K562 (cell line): ENCODE measurements at regions not wholly inside any gene's neighbourhood (a gene's known extent, or its start where the extent isn't known, plus 50 kb on each side); places are given as distances from the start of the nearest gene placed in this dataset.

Experiments used
- ATAC-seq: fragments of 200-7000 bp; cut with Tn5 transposase; 3 replicates; pipeline ENCODE4 v1.9.1; 2020; ENCODE audit warnings: moderate library complexity
- BruUV-seq: library from RNA; stranded (reverse); fragments of 400-500 nt; replicated peaks from 2 replicates; lab custom pipeline; 2021; lab: Mats Ljungman, UMichigan
- CTCF ChIA-PET: fragments of 300-600 bp; formaldehyde crosslinking; extraction: SDS; loops from one replicate; lab custom pipeline; 2021; ENCODE audit warnings: low intra/inter-chr PET ratio; lab: Yijun Ruan, JAX
- POLR2A ChIA-PET: fragments of 300-600, 350-650 bp; sonication (Branson Sonifier 250); formaldehyde crosslinking; extraction: SDS; loops from one replicate; lab custom pipeline; 2021; ENCODE audit warnings: antibody characterized with exemption, inconsistent platforms; lab: Yijun Ruan, JAX
- DNase-seq, 4 experiments: peaks; one replicate each; pipeline versions ENCODE4 v3.0.0 to v3.0.0-alpha.2; 2011 to 2018; ENCODE audit warnings: low spot score in 3 of 4, mixed read lengths in 3 of 4; ENCODE audit errors: extremely low read depth in 1 of 4
- FAIRE-seq: peaks from 2 replicates; lab custom pipeline; 2011; peaks lifted over from hg19 to GRCh38; lab: Jason Lieb, UNC
- H2AFZ ChIP-seq: 2 replicates; pipeline ENCODE4 v1.6.0; 2011; ENCODE audit warnings: low read depth, low read length, control low read depth, inconsistent platforms
- H3K27ac ChIP-seq: fragments of 200-600 bp; 3 replicates; pipeline ENCODE4 v1.8.0; 2011; ENCODE audit warnings: low read depth, mild to moderate bottlenecking, control low read depth, inconsistent platforms, low read length, moderate library complexity, mixed read lengths; ENCODE audit errors: extremely low read depth
- H3K27me3 ChIP-seq, 2 experiments: fragments of 300-600 bp in 1 of 2; 2 replicates in 1 of 2; 3 replicates in 1 of 2; pipeline versions ENCODE4 v1.6.0 to v1.8.0; 2011; ENCODE audit warnings: inconsistent platforms in 2 of 2, low read length in 2 of 2, mild to moderate bottlenecking in 1 of 2, mixed read lengths in 1 of 2, moderate library complexity in 1 of 2; ENCODE audit not compliant: control insufficient read depth in 2 of 2, insufficient read depth in 2 of 2
- H3K36me3 ChIP-seq: fragments of 300-600 bp; 3 replicates; pipeline ENCODE4 v1.8.0; 2011; ENCODE audit warnings: mild to moderate bottlenecking, low read length, inconsistent platforms; ENCODE audit not compliant: control insufficient read depth, insufficient read depth
- H3K4me1 ChIP-seq, 2 experiments: fragments of 200-600 bp in 1 of 2; replicated peaks in 1 of 2; 2 replicates in 1 of 2; 3 replicates in 1 of 2; pipeline versions ENCODE4 v1.5.1 to v1.8.0; 2011; ENCODE audit warnings: inconsistent platforms in 2 of 2, low read length in 2 of 2, mild to moderate bottlenecking in 1 of 2, mixed read lengths in 1 of 2, moderate library complexity in 1 of 2; ENCODE audit not compliant: control insufficient read depth in 2 of 2, insufficient read depth in 2 of 2
- H3K4me2 ChIP-seq: 2 replicates; pipeline ENCODE4 v1.6.1; 2011; ENCODE audit warnings: low read length, control low read depth, inconsistent platforms, mixed read lengths; ENCODE audit not compliant: insufficient read depth
- H3K4me3 ChIP-seq: fragments of 200-600 bp; sonication (generic), shearing (Covaris generic); 2 replicates; pipeline ENCODE4 v1.5.1; 2016; ENCODE audit warnings: control low read depth, inconsistent platforms
- H3K79me2 ChIP-seq: fragments of 200-600 bp; 3 replicates; pipeline ENCODE4 v1.8.0; 2011; ENCODE audit warnings: low read length, inconsistent platforms; ENCODE audit not compliant: control insufficient read depth, insufficient read depth
- H3K9ac ChIP-seq, 2 experiments: 2 replicates each; pipeline versions ENCODE4 v1.6.0 to v1.6.1; 2011; ENCODE audit warnings: low read depth in 2 of 2, low read length in 2 of 2, control low read depth in 1 of 2, inconsistent platforms in 1 of 2, mild to moderate bottlenecking in 1 of 2, mixed read lengths in 1 of 2; ENCODE audit not compliant: insufficient read depth in 1 of 2
- H3K9me1 ChIP-seq: one replicate; pipeline ENCODE4 v1.6.0; 2011; ENCODE audit warnings: inconsistent platforms, mild to moderate bottlenecking, low read length, moderate library complexity; ENCODE audit not compliant: control insufficient read depth, insufficient read depth
- H3K9me3 ChIP-seq: replicated peaks from 2 replicates; pipeline ENCODE4 v1.5.1; 2011; ENCODE audit warnings: low read depth, low read length, inconsistent platforms; ENCODE audit not compliant: control insufficient read depth, insufficient read depth
- H4K20me1 ChIP-seq: replicated peaks from 2 replicates; pipeline ENCODE4 v1.6.1; 2011; ENCODE audit warnings: low read length, inconsistent platforms, mixed read lengths; ENCODE audit not compliant: control insufficient read depth, insufficient read depth
- CEBPG ChIP-seq, 3 experiments: fragments of 200-800 bp in 1 of 3; sonication (Bioruptor generic) in 1 of 3; sonication (generic) in 1 of 3; formaldehyde crosslinking in 1 of 3; IDR thresholded peaks in 2 of 3; conservative IDR thresholded peaks in 1 of 3; 2 replicates each; pipeline versions ENCODE4 v1.6.1 to v1.8.0; 2016 to 2022; ENCODE audit warnings: missing compliant biosample characterization in 2 of 3, missing genetic modification characterization in 2 of 3, mild to moderate bottlenecking in 1 of 3, missing genetic modification reagents in 1 of 3
- HLTF ChIP-seq: fragments of 450-650 bp; IDR thresholded peaks from 2 replicates; pipeline ENCODE4 v1.6.1; 2016
- IRF2 ChIP-seq: sonication (generic); formaldehyde crosslinking; IDR thresholded peaks from 2 replicates; pipeline ENCODE4 v1.8.1; 2022; ENCODE audit warnings: mild to moderate bottlenecking, missing genetic modification reagents
- KDM4B ChIP-seq, 2 experiments: fragments of 450-650 bp in 1 of 2; sonication (generic) in 1 of 2; IDR thresholded peaks; 2 replicates each; pipeline ENCODE4 v1.6.1; 2016 to 2017; ENCODE audit warnings: borderline replicate concordance in 2 of 2, antibody characterized with exemption in 1 of 2, low read depth in 1 of 2, mild to moderate bottlenecking in 1 of 2
- SMARCC2 ChIP-seq: fragments of 450-650 bp; IDR thresholded peaks from 2 replicates; pipeline ENCODE4 v1.6.1; 2017; ENCODE audit warnings: antibody characterized with exemption, moderate library complexity, mild to moderate bottlenecking, low read depth
- YY1 ChIP-seq, 3 experiments: IDR thresholded peaks; 2 replicates each; pipeline ENCODE4 v1.6.1; 2011; ENCODE audit warnings: low read length in 2 of 3, mild to moderate bottlenecking in 2 of 3, moderate library complexity in 2 of 3, borderline replicate concordance in 1 of 3, control low read depth in 1 of 3, low read depth in 1 of 3; ENCODE audit not compliant: insufficient read depth in 3 of 3, insufficient replicate concordance in 2 of 3, control insufficient read depth in 1 of 3, insufficient read length in 1 of 3; ENCODE audit errors: extremely low read depth in 1 of 3
- ZNF41 ChIP-seq: fragments of 250-450 bp; sonication (Bioruptor Pico); conservative IDR thresholded peaks from 2 replicates; pipeline ENCODE4 v1.4.0; 2020; ENCODE audit warnings: mild to moderate bottlenecking
- ZZZ3 ChIP-seq: fragments of 450-650 bp; IDR thresholded peaks from 2 replicates; pipeline ENCODE4 v1.6.1; 2016; ENCODE audit warnings: antibody characterized with exemption, mild to moderate bottlenecking, moderate library complexity
- WGBS: fragments of 100-300 bp; shearing (Covaris generic); methylation state at CpG from one replicate; pipeline ENCODE4 v1.1.6; 2016; ENCODE audit warnings: low coverage, mixed read lengths; ENCODE audit not compliant: insufficient coverage; ENCODE audit errors: missing lambda C conversion rate; 5-methylcytosine and 5-hydroxymethylcytosine counted together
- in situ Hi-C: fragments of 300-500 bp; cut with MboI; formaldehyde crosslinking; loops from 4 replicates; pipeline ENCODE4 v1.15.0; 2018; ENCODE audit warnings: inconsistent platforms, mixed read lengths
- intact Hi-C: fragments of 100-400 bp; cut with micrococcal nuclease; formaldehyde crosslinking; loops from 2 replicates; pipeline ENCODE4 v1.14.2; 2022
- TF ChIP-seq, protein P1 (sequence below): sonication (generic); formaldehyde crosslinking; IDR thresholded peaks from 2 replicates; pipeline ENCODE4 v1.8.0; 2022; ENCODE audit warnings: mild to moderate bottlenecking, low read depth, missing genetic modification reagents
- TF ChIP-seq, protein P2 (sequence below): fragments of 450-650 bp; IDR thresholded peaks from 2 replicates; pipeline ENCODE4 v1.6.1; 2016; ENCODE audit warnings: mild to moderate bottlenecking

DNA sequence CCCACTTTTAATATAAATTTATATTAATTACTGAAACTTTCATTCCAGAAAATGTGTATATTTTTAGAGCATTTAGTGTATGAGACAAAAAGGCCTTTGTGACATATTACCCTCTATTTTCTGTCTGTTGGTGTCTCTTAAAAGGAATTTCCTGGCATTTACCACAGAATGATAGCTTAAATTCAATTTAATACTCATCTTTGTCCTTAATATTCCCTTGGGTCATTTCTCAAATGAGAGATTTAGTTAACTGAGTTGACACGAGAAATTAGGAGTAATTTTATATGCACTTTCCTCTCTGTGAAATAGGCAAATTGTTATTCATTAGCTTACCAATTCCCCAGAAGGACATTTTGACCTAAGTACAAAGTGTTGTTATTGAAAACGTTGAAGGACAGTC lies 101.7 kb upstream of the CTTNBP2 start:
- Histone ChIP-seq H3K27ac (no peak overlapping the region), H4K20me1 (no peaks in the 10 kb centered on the region), H3K27me3 (no peaks in the 10 kb centered on the region), H3K9ac (no peak overlapping the region), H2AFZ (no peak overlapping the region), H3K36me3 (no peaks in the 10 kb centered on the region), H3K4me1 (no peaks in the 10 kb centered on the region), H3K4me2 (no peak overlapping the region), H3K9me3 (no peaks in the 10 kb centered on the region), H3K4me3 (no peak overlapping the region), H3K79me2 (no peaks in the 10 kb centered on the region), H3K9me1 (no peaks in the 10 kb centered on the region)
- 0% methylated on average over 2 of the region's 2 CpGs for WGBS
- ATAC-seq (no peak), DNase-seq (no peak), FAIRE-seq (no peak)
- BruUV-seq: no TSS peak
- TF ChIP-seq ZNF41: no peak
- no peak for TF ChIP-seq HLTF
- no peak for TF ChIP-seq YY1 (IDR thresholded peaks at IDR 0.05; ENCODE audit: borderline replicate concordance in 1 of 3, control insufficient read depth in 1 of 3, extremely low read depth in 1 of 3, insufficient read depth in 3 of 3, insufficient read length in 1 of 3, insufficient replicate concordance in 2 of 3, low read depth in 1 of 3, low read length in 2 of 3)
- TF ChIP-seq, protein P1, sequence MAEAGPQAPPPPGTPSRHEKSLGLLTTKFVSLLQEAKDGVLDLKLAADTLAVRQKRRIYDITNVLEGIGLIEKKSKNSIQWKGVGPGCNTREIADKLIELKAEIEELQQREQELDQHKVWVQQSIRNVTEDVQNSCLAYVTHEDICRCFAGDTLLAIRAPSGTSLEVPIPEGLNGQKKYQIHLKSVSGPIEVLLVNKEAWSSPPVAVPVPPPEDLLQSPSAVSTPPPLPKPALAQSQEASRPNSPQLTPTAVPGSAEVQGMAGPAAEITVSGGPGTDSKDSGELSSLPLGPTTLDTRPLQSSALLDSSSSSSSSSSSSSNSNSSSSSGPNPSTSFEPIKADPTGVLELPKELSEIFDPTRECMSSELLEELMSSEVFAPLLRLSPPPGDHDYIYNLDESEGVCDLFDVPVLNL (CRISPR knock-in tag): no peak
- no peak for TF ChIP-seq SMARCC2
- no peak for TF ChIP-seq ZZZ3
- no peak for TF ChIP-seq KDM4B (IDR thresholded peaks at IDR 0.05; ENCODE audit: borderline replicate concordance in 2 of 2, low read depth in 1 of 2)
- TF ChIP-seq IRF2 (CRISPR knock-in tag): no peak
- no peak for TF ChIP-seq CEBPG (CRISPR knock-in tag; IDR thresholded peaks at IDR 0.05)
- TF ChIP-seq CEBPG (tag; conservative IDR thresholded peaks at IDR 0.05 in 1 of 2, IDR thresholded peaks at IDR 0.05 in 1 of 2): no peak
- TF ChIP-seq, protein P2, sequence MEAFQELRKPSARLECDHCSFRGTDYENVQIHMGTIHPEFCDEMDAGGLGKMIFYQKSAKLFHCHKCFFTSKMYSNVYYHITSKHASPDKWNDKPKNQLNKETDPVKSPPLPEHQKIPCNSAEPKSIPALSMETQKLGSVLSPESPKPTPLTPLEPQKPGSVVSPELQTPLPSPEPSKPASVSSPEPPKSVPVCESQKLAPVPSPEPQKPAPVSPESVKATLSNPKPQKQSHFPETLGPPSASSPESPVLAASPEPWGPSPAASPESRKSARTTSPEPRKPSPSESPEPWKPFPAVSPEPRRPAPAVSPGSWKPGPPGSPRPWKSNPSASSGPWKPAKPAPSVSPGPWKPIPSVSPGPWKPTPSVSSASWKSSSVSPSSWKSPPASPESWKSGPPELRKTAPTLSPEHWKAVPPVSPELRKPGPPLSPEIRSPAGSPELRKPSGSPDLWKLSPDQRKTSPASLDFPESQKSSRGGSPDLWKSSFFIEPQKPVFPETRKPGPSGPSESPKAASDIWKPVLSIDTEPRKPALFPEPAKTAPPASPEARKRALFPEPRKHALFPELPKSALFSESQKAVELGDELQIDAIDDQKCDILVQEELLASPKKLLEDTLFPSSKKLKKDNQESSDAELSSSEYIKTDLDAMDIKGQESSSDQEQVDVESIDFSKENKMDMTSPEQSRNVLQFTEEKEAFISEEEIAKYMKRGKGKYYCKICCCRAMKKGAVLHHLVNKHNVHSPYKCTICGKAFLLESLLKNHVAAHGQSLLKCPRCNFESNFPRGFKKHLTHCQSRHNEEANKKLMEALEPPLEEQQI: no peak
- in situ Hi-C loops: no loop called here
- intact Hi-C loops: no loop called here
- ChIA-PET POLR2A (no interaction called here), CTCF (no interaction called here)
